Tibial artery (tissue), 4 donors: ENCODE measurements at regions not wholly inside any gene's neighbourhood (a gene's known extent, or its start where the extent isn't known, plus 50 kb on each side); places are given as distances from the start of the nearest gene placed in this dataset.

ENCODE experiments used
- DNase-seq, 2 donors: peaks; one replicate each; pipeline ENCODE4 v3.0.0-alpha.2; 2019
- H3K27ac ChIP-seq, 2 donors: fragments of 200-600 bp; sonication (generic) in 1 of 2; 1 replicate in 1 of 2; 2 replicates in 1 of 2; pipeline ENCODE4 v1.5.1; 2018 to 2019; ENCODE audit warnings: mild to moderate bottlenecking in 1 of 2
- H3K27me3 ChIP-seq, 2 donors: fragments of 200-600 bp; sonication (generic) in 1 of 2; one replicate each; pipeline versions ENCODE4 v1.5.1 to v1.6.0; 2016 to 2019
- H3K36me3 ChIP-seq, 3 donors: fragments of 200-600 bp; sonication (generic) in 2 of 3; one replicate each; pipeline ENCODE4 v1.5.1; 2016 to 2019; ENCODE audit warnings: mild to moderate bottlenecking in 2 of 3
- H3K4me1 ChIP-seq, 4 donors: fragments of 200-600 bp; sonication (generic) in 2 of 4; 1 replicate in 3 of 4; 2 replicates in 1 of 4; pipeline ENCODE4 v1.5.1; 2016 to 2019
- H3K4me3 ChIP-seq, 2 donors: fragments of 200-600 bp; sonication (generic) in 1 of 2; 1 replicate in 1 of 2; 2 replicates in 1 of 2; pipeline ENCODE4 v1.5.1; 2018 to 2019; ENCODE audit warnings: mild to moderate bottlenecking in 2 of 2
- H3K9me3 ChIP-seq, 3 donors: fragments of 200-600 bp; sonication (generic) in 1 of 3; one replicate each; pipeline ENCODE4 v1.5.1; 2016 to 2019
- CTCF ChIP-seq, 2 experiments: fragments of 200-600 bp in 1 of 2; fragments of 450-650 bp in 1 of 2; IDR thresholded peaks; one replicate each; pipeline ENCODE4 v1.5.1; 2017 to 2019; ENCODE audit warnings: antibody characterized with exemption in 2 of 2, mild to moderate bottlenecking in 1 of 2, moderate library complexity in 1 of 2
- intact Hi-C: fragments of 100-400 bp; cut with DNase I; formaldehyde crosslinking; loops from one replicate; pipeline ENCODE4 v1.15.0; 2023; ENCODE audit warnings: low total_unique reads

GRCh38 chr2:78845664-78846185 is 179.8 kb upstream of the REG3G start:
- Histone ChIP-seq H3K4me3 (no peak overlapping the region), H3K27me3 (no peaks in the 10 kb centered on the region), H3K27ac (no peak overlapping the region), H3K9me3 (no peaks in the 10 kb centered on the region), H3K4me1 (no peaks in the 10 kb centered on the region), H3K36me3 (no peaks in the 10 kb centered on the region)
- intact Hi-C loops, result no loop called here
- no peak for TF ChIP-seq CTCF (IDR thresholded peaks at IDR 0.05)
- DNase-seq, result no peak

DNA sequence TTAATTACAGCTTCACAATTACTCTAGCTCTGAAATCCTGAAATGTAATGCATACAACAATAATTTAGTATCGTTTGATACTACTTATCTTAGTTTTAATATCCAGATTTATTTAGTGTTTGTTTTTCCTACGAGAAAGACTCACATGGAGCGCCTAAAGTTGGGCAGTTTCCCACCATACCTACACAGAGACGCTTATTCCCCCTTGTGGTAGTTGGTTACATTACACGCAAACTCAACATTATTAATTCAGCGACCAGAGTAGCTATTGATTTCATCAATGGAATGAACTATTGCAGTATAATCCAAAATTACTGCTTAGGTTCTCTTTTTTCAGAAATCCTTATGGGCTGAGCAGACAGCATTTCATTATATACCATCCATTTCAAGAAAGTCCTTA is 164.0 kb upstream of the REG3G start:
- Histone ChIP-seq H3K36me3 (no peaks in the 10 kb centered on the region), H3K27me3 (no peaks in the 10 kb centered on the region), H3K9me3 (no peaks in the 10 kb centered on the region), H3K27ac (no peak overlapping the region), H3K4me1 (no peaks in the 10 kb centered on the region), H3K4me3 (no peak overlapping the region)
- peak; percentile 31 to 32 for TF ChIP-seq CTCF (IDR thresholded peaks at IDR 0.05)
- intact Hi-C loops, result no loop called here
- DNase-seq, result no peak

DNA sequence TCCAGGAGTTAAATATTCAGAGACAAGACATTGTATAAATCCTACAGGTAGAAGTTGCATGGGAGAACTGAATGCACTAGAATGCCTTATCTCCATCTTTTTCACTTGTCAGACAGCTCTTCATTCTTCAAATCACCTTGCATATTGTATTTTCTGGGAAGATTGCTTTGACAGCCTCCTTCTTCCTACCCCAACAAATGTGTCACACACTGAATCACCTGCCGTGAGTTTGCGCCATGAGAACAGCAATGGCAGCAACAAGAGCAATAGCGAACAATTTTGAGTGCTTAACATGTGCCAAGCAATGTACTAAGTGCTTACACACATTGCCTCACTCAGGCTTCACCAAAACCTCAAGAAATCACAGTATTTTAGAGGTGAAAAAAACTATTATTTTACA is 161.3 kb upstream of the REG3G start:
- Histone ChIP-seq H3K9me3 (no peaks in the 10 kb centered on the region), H3K27ac (no peak overlapping the region), H3K27me3 (no peaks in the 10 kb centered on the region), H3K36me3 (no peaks in the 10 kb centered on the region), H3K4me1 (no peaks in the 10 kb centered on the region), H3K4me3 (no peak overlapping the region)
- no peak for TF ChIP-seq CTCF (IDR thresholded peaks at IDR 0.05)
- no peak for DNase-seq
- intact Hi-C loops, result no loop called here

DNA sequence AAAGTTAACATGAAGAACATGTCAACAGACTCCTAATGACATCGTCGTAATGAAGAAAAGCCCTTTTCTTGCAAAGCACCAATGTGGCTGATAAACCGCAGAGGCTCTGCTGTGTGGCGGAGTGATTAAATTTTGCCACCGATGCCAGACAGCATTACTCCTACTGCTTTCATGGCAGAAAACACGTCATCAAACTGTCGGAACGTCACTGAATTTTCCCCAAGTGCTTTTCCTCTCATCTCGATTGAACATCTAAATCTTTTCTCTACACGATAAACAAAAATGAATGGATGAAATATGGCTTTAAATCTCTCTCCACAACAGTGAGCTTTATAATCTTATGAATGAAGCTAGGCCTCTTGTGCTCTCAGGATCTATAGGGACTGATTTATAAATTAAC is 159.8 kb upstream of the REG3G start:
- H3K4me1 ChIP-seq, result no peaks in the 10 kb centered on the region
- no peak for DNase-seq
- H3K36me3 ChIP-seq, result no peaks in the 10 kb centered on the region
- H3K27me3 ChIP-seq, result no peaks in the 10 kb centered on the region
- intact Hi-C loops, result no loop called here
- H3K27ac ChIP-seq, result no peak overlapping the region
- no peak for TF ChIP-seq CTCF (IDR thresholded peaks at IDR 0.05)
- H3K9me3 ChIP-seq, result no peaks in the 10 kb centered on the region
- H3K4me3 ChIP-seq, result no peak overlapping the region

- H3K4me3 ChIP-seq, result no peak overlapping the region
- no peaks in the 10 kb centered on the region for H3K4me1 ChIP-seq
- no peak for DNase-seq
- intact Hi-C loops, result no loop called here
- H3K36me3 ChIP-seq, result no peaks in the 10 kb centered on the region
- H3K27me3 ChIP-seq, result no peaks in the 10 kb centered on the region
- H3K9me3 ChIP-seq, result no peaks in the 10 kb centered on the region
- TF ChIP-seq CTCF (IDR thresholded peaks at IDR 0.05), result no peak
- H3K27ac ChIP-seq, result no peak overlapping the region
Measured at GRCh38 chr2:78870343-78870967, 155.0 kb upstream of the REG3G start.

DNA sequence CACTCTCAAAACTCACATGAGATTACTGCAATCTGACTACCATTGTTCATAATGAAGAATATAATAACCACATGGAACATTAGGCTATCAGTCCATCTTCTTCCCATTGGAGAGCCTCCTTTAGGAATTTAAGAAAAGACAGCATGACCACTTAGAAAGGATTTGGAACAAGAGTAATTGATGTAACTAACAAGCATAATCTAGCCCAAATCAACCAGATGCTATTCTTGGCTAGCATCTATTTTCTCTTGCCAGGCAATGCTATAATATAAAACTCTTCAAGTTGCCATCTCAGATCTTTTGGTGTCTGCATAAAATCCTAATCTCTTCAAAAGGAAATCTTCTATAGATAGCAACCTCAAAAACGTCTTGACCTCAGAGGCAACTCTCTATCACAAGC is 152.0 kb upstream of the REG3G start:
- Histone ChIP-seq H3K27ac (no peak overlapping the region), H3K9me3 (no peaks in the 10 kb centered on the region), H3K4me3 (no peak overlapping the region), H3K27me3 (no peaks in the 10 kb centered on the region), H3K36me3 (no peaks in the 10 kb centered on the region), H3K4me1 (no peaks in the 10 kb centered on the region)
- no peak for TF ChIP-seq CTCF (IDR thresholded peaks at IDR 0.05)
- DNase-seq, result no peak
- intact Hi-C loops, result no loop called here
